KBM-7 (cell line): ENCODE measurements at regions not wholly inside any gene's neighbourhood (a gene's known extent, or its start where the extent isn't known, plus 50 kb on each side); places are given as distances from the start of the nearest gene placed in this dataset.
"Not testable (repeated sequence)": the region's sequence is repeated elsewhere in the genome, so short reads cannot be mapped to it uniquely, and the experiment has no call there.

Experiments used
- DNase-seq: peaks from one replicate; pipeline ENCODE4 v3.0.0-alpha.2; 2015
- in situ Hi-C: fragments of 300-500 bp; cut with MboI; formaldehyde crosslinking; loops from 2 replicates; pipeline ENCODE4 v1.14.3; 2020; ENCODE audit warnings: low sequenced_read_pairs, low pct_unique_long_range_greater_than_20kb, mixed read lengths

DNA sequence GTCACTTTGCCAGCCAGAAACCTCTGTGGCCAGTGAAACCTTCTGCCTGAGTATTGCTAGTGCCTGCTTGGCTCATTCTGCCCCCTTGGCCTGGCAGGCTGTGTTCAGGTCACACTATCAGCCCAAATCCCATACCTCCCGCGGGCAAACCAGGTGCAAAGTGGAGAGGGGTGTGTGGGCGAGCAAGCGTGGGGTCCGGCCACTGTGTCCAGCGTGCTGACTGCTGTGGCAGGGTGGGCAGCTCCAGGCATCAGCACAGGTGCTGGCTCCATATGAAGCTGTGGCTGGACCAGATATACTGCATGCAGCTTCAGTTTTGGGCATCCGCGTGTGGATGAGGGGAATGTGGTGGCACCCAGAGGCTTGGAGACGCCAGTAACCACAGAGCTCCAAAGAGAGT lies 576.5 kb upstream of the EDIL3 start:
- in situ Hi-C loops: no loop called here
- no peak for DNase-seq

DNA sequence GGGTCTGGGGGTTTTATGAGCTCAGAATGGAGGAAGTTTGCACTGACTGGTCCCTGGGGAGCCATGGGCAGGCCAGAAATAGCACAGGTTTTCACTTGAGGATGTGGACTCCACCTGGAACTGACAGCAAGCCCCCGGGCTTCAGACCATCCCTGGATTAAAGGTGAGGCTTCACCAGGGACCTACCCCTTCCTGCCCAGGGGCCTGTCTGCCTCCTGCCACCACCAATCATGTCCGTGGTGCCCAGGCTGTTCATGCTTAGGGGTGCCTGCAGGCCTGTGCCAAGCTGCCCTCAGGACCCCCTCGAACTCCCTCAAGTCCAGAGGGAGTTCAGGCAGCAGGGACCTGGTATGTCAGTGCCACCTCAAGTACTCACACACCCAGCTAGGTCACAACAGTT lies 577.2 kb upstream of the EDIL3 start:
- in situ Hi-C loops: no loop called here
- DNase-seq: no peak

DNA sequence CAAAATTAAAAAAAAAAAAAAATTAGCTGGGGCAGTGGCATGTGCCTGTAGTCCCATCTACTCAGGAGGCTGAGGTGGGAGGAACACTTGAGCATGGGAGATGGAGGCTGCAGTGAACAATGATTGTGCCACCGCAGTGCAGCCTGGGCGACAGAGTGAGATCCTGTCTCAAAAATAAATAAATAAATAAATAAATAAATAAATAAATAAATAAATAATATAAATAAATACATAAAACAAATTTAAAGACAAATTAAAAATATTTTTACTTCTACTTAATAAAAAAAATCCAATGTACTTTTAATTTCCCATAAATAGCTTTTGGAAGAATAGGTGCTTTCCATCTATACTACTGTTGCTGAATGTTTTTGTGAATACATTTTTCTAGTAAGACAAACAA lies 598.4 kb upstream of the EDIL3 start:
- in situ Hi-C loops: no loop called here
- no peak for DNase-seq

DNA sequence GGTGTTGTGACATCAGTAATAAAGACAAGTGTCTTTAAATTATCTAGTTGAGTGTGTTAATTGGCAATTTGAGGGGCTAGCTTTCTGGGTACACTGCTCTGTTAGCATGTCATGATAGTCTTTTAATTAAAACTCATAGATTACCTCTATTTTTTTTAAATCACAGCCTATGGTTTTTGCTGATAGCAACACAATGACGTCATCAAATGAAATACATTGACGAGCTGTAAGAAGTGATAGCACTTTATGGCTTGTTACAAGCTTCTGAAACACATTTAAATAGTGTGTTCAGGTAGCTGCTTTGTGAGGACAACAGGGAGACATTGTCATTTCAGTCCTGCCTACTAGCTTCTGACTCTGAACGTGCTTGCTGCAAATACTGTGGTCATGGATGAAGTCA lies 600.5 kb upstream of the EDIL3 start:
- in situ Hi-C loops: no loop called here
- no peak for DNase-seq

DNA sequence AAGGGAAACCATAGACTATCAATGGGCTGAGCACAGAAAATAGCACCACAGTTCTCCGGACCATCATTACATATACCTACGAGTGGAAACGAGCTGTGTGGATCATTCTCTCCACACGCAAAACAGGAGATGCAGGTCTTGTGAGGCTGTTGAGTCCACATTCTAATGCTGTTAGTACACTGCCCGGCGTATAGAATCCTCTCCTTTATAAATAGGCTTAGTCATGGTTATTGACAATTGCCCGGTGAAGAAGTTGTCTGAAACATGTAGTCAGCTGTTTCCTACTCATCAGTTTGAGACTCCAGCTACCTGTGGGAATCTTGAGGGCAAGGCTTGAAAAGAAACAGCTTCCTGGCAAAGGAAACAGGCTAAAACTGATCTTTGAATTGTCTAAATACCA lies 602.0 kb upstream of the EDIL3 start:
- no peak for DNase-seq
- in situ Hi-C loops: no loop called here

DNA sequence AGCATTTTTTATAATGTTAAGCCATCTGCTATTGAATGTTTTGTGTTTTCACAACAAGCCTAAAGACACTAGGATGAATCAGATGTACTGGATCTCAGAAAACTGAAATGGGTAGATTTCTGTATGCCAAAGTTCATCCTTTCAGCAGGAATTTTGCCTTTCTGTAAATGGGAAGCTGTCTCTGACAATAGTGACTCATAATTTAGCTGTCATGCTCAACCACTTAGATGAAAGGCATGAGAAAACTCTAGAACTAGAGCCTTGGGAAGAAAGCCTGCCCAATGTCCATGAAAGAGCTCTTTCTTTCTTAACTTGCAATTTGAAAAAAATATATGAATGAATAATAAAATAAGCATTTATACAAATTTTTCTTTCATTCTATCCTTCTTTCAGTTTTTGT lies 616.0 kb upstream of the EDIL3 start:
- DNase-seq: no peak

GRCh38 chr5:85002026-85002425 lies 617.3 kb upstream of the EDIL3 start:
- DNase-seq, in situ Hi-C loops: not testable (repeated sequence)

More for the DNA sequence above, 616.0 kb upstream of the EDIL3 start:
- in situ Hi-C loops: no loop called here

DNA sequence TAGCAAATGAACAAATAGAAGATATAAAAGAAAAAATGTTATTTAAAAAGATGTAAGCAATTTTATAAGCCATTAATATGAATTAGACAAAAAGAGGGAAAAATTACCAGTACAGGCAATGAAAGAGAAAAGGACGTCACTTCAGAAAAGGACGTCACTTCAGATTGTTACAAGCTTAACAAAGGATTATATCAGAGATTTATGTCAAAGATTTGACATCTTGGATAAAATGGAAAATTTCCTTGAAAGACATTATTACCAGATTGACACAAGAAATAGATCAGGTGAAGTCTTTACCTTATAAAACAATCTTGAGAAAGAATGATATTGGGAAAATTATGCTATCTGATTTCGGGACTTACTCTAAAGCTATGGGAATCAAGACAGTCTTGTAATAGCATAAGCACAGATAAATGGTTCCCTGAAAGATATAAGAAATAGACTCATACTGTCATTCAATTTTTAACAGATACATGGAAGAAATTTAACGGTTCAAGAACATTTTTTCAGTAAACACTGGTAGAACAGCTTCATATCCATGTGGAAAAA lies 625.4 kb upstream of the EDIL3 start:
- no peak for DNase-seq
- in situ Hi-C loops: no loop called here

DNA sequence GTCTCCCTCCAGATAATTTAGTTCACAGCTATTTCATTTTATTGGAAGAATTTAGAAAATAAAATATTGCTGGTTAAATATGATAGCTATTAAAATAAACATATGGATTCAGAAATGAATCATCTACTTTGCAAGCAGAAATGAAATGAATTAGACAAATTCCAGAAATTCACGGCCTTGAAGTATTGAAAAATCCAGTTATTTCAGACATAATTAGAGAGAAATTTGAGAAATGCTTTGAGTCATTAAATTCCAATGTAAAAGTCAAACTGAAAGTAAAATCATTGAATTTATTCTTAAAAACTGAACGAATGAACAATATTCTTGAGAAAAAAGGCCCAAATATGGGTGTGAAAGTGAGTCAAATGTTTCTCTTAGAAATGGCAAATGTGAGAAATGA lies 632.6 kb upstream of the EDIL3 start:
- in situ Hi-C loops: no loop called here

DNA sequence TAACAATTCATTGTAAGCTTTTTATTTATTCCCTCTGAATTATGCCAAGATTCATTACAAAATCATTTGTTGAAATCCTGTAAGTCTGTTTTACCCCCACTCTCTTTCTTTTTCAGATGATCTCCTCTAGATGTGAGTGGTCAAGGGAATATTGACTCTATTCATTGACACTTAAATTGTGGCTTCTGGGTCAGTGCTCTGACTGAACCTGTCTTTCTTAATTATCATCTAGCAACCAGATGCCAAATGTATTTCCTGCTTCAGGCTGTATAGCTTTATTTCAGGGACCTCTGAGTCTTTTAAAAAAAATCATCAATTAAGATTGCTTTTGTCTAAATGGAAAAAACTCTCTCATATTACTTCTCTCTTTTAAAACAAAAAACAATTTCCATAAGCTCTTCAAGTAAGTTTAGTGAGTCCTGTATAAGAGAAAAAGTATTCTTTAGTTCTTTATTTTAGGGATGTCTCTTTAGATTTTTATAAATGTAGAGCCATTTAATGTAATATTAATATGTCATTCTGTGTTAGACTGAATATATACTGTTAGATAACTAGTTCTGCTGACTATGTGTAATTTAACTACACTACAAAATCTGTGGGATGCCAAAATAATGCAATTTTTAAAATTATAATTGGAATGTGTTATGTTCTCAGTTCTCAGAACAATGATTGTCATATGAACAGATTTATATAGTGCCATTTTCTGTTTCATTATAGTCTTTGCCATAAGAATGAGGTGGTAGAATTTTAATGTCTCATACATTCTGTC lies 645.8 kb upstream of the EDIL3 start:
- no peak for DNase-seq
- in situ Hi-C loops: no loop called here

More for the DNA sequence above, 632.6 kb upstream of the EDIL3 start:
- no peak for DNase-seq

GRCh38 chr5:85049020-85049419 lies 664.3 kb upstream of the EDIL3 start:
- in situ Hi-C loops: no loop called here
- peak; percentile 2 for DNase-seq

DNA sequence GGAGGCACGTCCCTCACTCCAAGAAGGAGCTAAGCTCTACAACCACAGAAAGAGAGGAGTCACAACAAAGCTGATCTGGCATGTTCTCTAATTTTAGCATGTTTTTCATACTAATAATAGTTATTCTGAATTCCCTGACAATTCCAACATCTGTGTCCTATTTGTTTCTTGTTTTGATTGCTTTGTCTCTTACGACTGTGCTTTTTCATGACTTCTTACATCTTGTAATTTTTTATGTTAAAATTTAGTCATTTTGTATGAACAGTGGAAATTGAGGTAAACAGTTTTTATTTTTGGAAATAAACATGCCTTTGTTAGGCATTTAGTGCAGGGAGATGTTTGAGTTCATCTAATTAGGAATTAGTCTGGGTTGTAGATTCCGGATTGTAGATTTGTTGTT lies 668.1 kb upstream of the EDIL3 start:
- in situ Hi-C loops: no loop called here
- DNase-seq: no peak

GRCh38 chr5:85069659-85070640 lies 685.3 kb upstream of the EDIL3 start:
- in situ Hi-C loops: no loop called here

DNA sequence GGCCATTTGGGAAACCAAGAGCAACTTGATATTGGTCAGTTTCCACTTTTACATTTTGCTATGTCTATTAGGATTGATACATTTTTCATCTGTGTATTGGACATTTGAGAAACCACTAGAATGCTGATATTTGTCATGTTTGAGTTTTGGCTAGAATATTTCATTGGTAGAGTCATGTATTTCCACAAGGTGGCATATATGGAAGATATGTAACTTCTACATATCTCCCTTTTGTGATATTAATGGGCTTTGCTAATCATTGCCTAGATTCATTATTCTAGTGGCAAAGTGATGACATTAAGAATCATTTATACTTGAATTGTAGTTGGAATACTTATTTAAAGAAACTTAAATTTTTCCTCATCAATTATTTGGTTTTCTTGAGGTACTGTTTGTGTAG lies 692.9 kb upstream of the EDIL3 start:
- in situ Hi-C loops: no loop called here
- no peak for DNase-seq

More at GRCh38 chr5:85069659-85070640, 685.3 kb upstream of the EDIL3 start:
- DNase-seq: no peak

GRCh38 chr5:85096421-85096820 lies 711.7 kb upstream of the EDIL3 start:
- DNase-seq: no peak
- in situ Hi-C loops: no loop called here

- in situ Hi-C loops: no loop called here
- DNase-seq: no peak
Observed at GRCh38 chr5:85108471-85108870, 723.8 kb upstream of the EDIL3 start.

DNA sequence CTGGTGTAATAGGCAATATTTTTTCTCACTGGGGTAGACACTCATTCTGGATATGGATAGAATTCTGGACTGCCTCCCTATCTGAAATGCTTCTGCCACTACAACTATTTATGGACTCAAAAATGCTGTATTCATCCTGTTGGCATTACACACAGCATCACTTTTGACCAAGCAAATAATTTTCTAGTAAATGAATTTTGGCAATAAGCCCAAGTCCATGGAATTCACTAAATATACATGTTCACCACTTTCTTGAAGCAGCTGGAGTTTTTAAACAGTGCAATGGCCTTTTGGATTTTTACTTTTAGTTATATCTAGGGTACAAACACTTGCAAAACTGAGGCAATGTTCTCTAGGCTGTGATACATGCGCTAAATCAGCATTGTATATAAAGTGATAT lies 724.9 kb upstream of the EDIL3 start:
- no peak for DNase-seq
- in situ Hi-C loops: no loop called here

- in situ Hi-C loops: no loop called here
- DNase-seq: no peak
Observed at GRCh38 chr5:85132269-85132668, 747.6 kb upstream of the EDIL3 start.

DNA sequence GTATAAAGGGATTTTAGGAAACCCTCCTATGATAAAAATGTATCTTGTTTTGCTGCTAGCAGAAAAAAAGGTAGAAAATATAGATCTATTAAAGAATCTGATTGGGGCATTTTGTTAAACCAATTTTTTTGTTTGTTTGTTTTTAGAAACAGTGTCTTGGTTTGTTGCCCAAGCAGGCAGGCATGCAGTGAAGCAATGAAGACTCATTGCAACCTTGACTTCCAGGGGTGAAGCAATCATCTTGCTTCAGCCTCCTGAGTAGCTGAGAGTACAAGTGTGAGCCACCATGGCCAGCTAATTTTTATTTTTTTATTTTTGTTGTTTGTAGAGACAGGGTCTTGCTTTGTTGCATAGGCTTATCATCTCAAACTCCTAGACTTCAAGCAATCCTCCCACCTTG lies 755.8 kb upstream of the EDIL3 start:
- in situ Hi-C loops: no loop called here
- no peak for DNase-seq

GRCh38 chr5:85143138-85143537 lies 758.5 kb upstream of the EDIL3 start:
- no peak for DNase-seq
- in situ Hi-C loops: no loop called here
